Ectodermal cell (in vitro differentiated cells): ENCODE measurements at regions not wholly inside any gene's neighbourhood (a gene's known extent, or its start where the extent isn't known, plus 50 kb on each side); places are given as distances from the start of the nearest gene placed in this dataset.
"Not testable (repeated sequence)": the region's sequence is repeated elsewhere in the genome, so short reads cannot be mapped to it uniquely, and the experiment has no call there.

Source experiments
- H3K27ac ChIP-seq: 2 replicates; pipeline ENCODE4 v1.7.0; 2013; ENCODE audit warnings: mild to moderate bottlenecking, low read depth, low read length; ENCODE audit not compliant: insufficient read depth, poor library complexity, severe bottlenecking
- H3K27me3 ChIP-seq: 2 replicates; pipeline ENCODE4 v1.7.0; 2013; ENCODE audit warnings: mild to moderate bottlenecking, low read length; ENCODE audit not compliant: insufficient read depth, control insufficient read depth, poor library complexity, severe bottlenecking
- H3K36me3 ChIP-seq: one replicate; pipeline ENCODE4 v1.7.0; 2013; ENCODE audit warnings: low read length; ENCODE audit not compliant: control insufficient read depth, insufficient read depth
- H3K4me1 ChIP-seq: one replicate; pipeline ENCODE4 v1.7.0; 2013; ENCODE audit warnings: low read length; ENCODE audit not compliant: control insufficient read depth, insufficient read depth
- H3K4me3 ChIP-seq: 2 replicates; pipeline ENCODE4 v1.7.0; 2013; ENCODE audit warnings: low read depth, low read length, control low read depth; ENCODE audit not compliant: insufficient read depth
- H3K9me3 ChIP-seq: 2 replicates; pipeline ENCODE4 v1.7.0; 2013; ENCODE audit warnings: mild to moderate bottlenecking, low read length, moderate library complexity; ENCODE audit not compliant: control insufficient read depth
- WGBS, 2 experiments: methylation state at CpG; one replicate each; pipeline ENCODE4 v1.1.7; 2013; ENCODE audit warnings: missing lambda C conversion rate in 2 of 2; 5-methylcytosine and 5-hydroxymethylcytosine counted together

- H3K4me1 ChIP-seq, result no peaks in the 10 kb centered on the region
These were observed 114.1 kb upstream of the RIOK2 start for GRCh38 chr5:97297063-97297703.

GRCh38 chr5:97297704-97298091, 114.7 kb upstream of the RIOK2 start:
- H3K27ac ChIP-seq, result no peak overlapping the region
- H3K36me3 ChIP-seq, result no peaks in the 10 kb centered on the region
- H3K27me3 ChIP-seq, result no peaks in the 10 kb centered on the region
- no peaks in the 10 kb centered on the region for H3K4me1 ChIP-seq
- H3K9me3 ChIP-seq, result no peaks in the 10 kb centered on the region
- no peak overlapping the region for H3K4me3 ChIP-seq

More at GRCh38 chr5:97297063-97297703, 114.1 kb upstream of the RIOK2 start:
- no peak overlapping the region for H3K4me3 ChIP-seq
- WGBS, 2 experiments, result 29 to 32% methylated on average over 3 to 4 of the region's 5 CpGs
- H3K9me3 ChIP-seq, result no peaks in the 10 kb centered on the region
- no peak overlapping the region for H3K27ac ChIP-seq
- no peaks in the 10 kb centered on the region for H3K36me3 ChIP-seq
- H3K27me3 ChIP-seq, result no peaks in the 10 kb centered on the region

GRCh38 chr5:97301181-97301580, 118.1 kb upstream of the RIOK2 start:
- not testable (repeated sequence) for H3K9me3 ChIP-seq

GRCh38 chr5:97338729-97339128, 155.7 kb upstream of the RIOK2 start:
- Histone ChIP-seq H3K9me3 (no peaks in the 10 kb centered on the region), H3K4me1 (no peaks in the 10 kb centered on the region), H3K36me3 (no peaks in the 10 kb centered on the region), H3K27me3 (no peaks in the 10 kb centered on the region), H3K27ac (no peak overlapping the region), H3K4me3 (no peak overlapping the region)
- 88 to 96% methylated on average over 1 of the region's 1 CpG for WGBS, 2 experiments

More at GRCh38 chr5:97301181-97301580, 118.1 kb upstream of the RIOK2 start:
- H3K4me3 ChIP-seq, H3K27me3 ChIP-seq, H3K27ac ChIP-seq, H3K4me1 ChIP-seq, H3K36me3 ChIP-seq: not testable (repeated sequence)
- WGBS, 2 experiments, result 84 to 86% methylated on average over 16 of the region's 16 CpGs

GRCh38 chr5:97355775-97356174, 172.7 kb upstream of the RIOK2 start:
- WGBS, 2 experiments, result 89 to 91% methylated on average over 4 of the region's 4 CpGs
- no peak overlapping the region for H3K4me3 ChIP-seq
- no peak overlapping the region for H3K27ac ChIP-seq
- H3K36me3 ChIP-seq, result no peaks in the 10 kb centered on the region
- peaks cover 5% of the 10 kb centered on the region for H3K9me3 ChIP-seq
- H3K4me1 ChIP-seq, result no peaks in the 10 kb centered on the region
- no peaks in the 10 kb centered on the region for H3K27me3 ChIP-seq

GRCh38 chr5:97363577-97363976, 180.5 kb upstream of the RIOK2 start:
- 50 to 62% methylated on average over 2 to 3 of the region's 3 CpGs for WGBS, 2 experiments
- H3K9me3 ChIP-seq, result no peaks in the 10 kb centered on the region

GRCh38 chr5:97364731-97365130, 181.7 kb upstream of the RIOK2 start:
- Histone ChIP-seq H3K27me3 (no peaks in the 10 kb centered on the region), H3K4me1 (no peaks in the 10 kb centered on the region), H3K27ac (no peak overlapping the region), H3K9me3 (no peaks in the 10 kb centered on the region), H3K4me3 (no peak overlapping the region), H3K36me3 (no peaks in the 10 kb centered on the region)
- 83% methylated on average over 1 of the region's 1 CpG; no CpG with 5 or more reads in 1 of the 2 experiments for WGBS, 2 experiments

More at GRCh38 chr5:97363577-97363976, 180.5 kb upstream of the RIOK2 start:
- Histone ChIP-seq H3K27me3 (no peaks in the 10 kb centered on the region), H3K27ac (no peak overlapping the region), H3K36me3 (no peaks in the 10 kb centered on the region), H3K4me1 (no peaks in the 10 kb centered on the region), H3K4me3 (no peak overlapping the region)

GRCh38 chr5:97365163-97365845, 182.3 kb upstream of the RIOK2 start:
- H3K4me3 ChIP-seq, result no peak overlapping the region
- no peaks in the 10 kb centered on the region for H3K9me3 ChIP-seq
- no peaks in the 10 kb centered on the region for H3K27me3 ChIP-seq
- no peaks in the 10 kb centered on the region for H3K36me3 ChIP-seq
- no peak overlapping the region for H3K27ac ChIP-seq
- no peaks in the 10 kb centered on the region for H3K4me1 ChIP-seq

GRCh38 chr5:97365918-97366317, 182.9 kb upstream of the RIOK2 start:
- 80 to 83% methylated on average over 2 to 4 of the region's 4 CpGs for WGBS, 2 experiments
- Histone ChIP-seq H3K36me3 (no peaks in the 10 kb centered on the region), H3K4me3 (no peak overlapping the region), H3K4me1 (no peaks in the 10 kb centered on the region), H3K27ac (no peak overlapping the region), H3K27me3 (no peaks in the 10 kb centered on the region), H3K9me3 (no peaks in the 10 kb centered on the region)

GRCh38 chr5:97375959-97376358, 192.9 kb upstream of the RIOK2 start:
- Histone ChIP-seq H3K36me3 (no peaks in the 10 kb centered on the region), H3K4me1 (no peaks in the 10 kb centered on the region), H3K27me3 (no peaks in the 10 kb centered on the region), H3K9me3 (no peaks in the 10 kb centered on the region), H3K4me3 (no peak overlapping the region), H3K27ac (no peak overlapping the region)
